H9 (cell line): ENCODE measurements at regions not wholly inside any gene's neighbourhood (a gene's known extent, or its start where the extent isn't known, plus 50 kb on each side); places are given as distances from the start of the nearest gene placed in this dataset.

Source experiments
- DNase-seq: peaks from one replicate; pipeline ENCODE4 v3.0.0-alpha.2; 2017
- H2AFZ ChIP-seq: one replicate; pipeline ENCODE4 v1.6.1; 2013; ENCODE audit warnings: mild to moderate bottlenecking, low read length, control low read depth, moderate library complexity
- H2AK5ac ChIP-seq: 2 replicates; pipeline ENCODE4 v1.6.1; 2013; ENCODE audit warnings: low read length, control low read depth, mixed read lengths; ENCODE audit not compliant: insufficient read length
- H2BK120ac ChIP-seq: one replicate; pipeline ENCODE4 v1.6.1; 2013; ENCODE audit warnings: low read depth, mild to moderate bottlenecking, low read length, control low read depth, inconsistent platforms; ENCODE audit not compliant: poor library complexity, severe bottlenecking
- H2BK12ac ChIP-seq: 2 replicates; pipeline ENCODE4 v1.6.1; 2013; ENCODE audit warnings: low read length, control low read depth, mixed read lengths, low read depth; ENCODE audit not compliant: insufficient read length
- H2BK15ac ChIP-seq: 2 replicates; pipeline ENCODE4 v1.6.1; 2013; ENCODE audit warnings: low read depth, low read length, control low read depth
- H2BK20ac ChIP-seq: one replicate; pipeline ENCODE4 v1.6.1; 2013; ENCODE audit warnings: low read depth, mild to moderate bottlenecking, low read length, control low read depth, inconsistent platforms; ENCODE audit not compliant: poor library complexity, severe bottlenecking
- H2BK5ac ChIP-seq: 2 replicates; pipeline ENCODE4 v1.6.1; 2013; ENCODE audit warnings: low read length, control low read depth, mixed read lengths; ENCODE audit not compliant: insufficient read length
- H3K14ac ChIP-seq: 2 replicates; pipeline ENCODE4 v1.6.1; 2013; ENCODE audit warnings: low read length, control low read depth; ENCODE audit not compliant: insufficient read depth
- H3K18ac ChIP-seq: 2 replicates; pipeline ENCODE4 v1.6.1; 2013; ENCODE audit warnings: low read depth, mild to moderate bottlenecking, mixed read lengths, low read length, control low read depth; ENCODE audit not compliant: insufficient read length
- H3K23ac ChIP-seq: 2 replicates; pipeline ENCODE4 v1.6.1; 2013; ENCODE audit warnings: low read length, control low read depth, mixed read lengths, low read depth; ENCODE audit not compliant: insufficient read length
- H3K23me2 ChIP-seq: 2 replicates; pipeline ENCODE4 v1.6.1; 2013; ENCODE audit warnings: low read depth, mild to moderate bottlenecking, mixed read lengths, low read length, control low read depth; ENCODE audit not compliant: insufficient read length, poor library complexity, severe bottlenecking
- H3K27ac ChIP-seq: 2 replicates; pipeline ENCODE4 v1.5.1; 2013; ENCODE audit warnings: low read length, control low read depth, mixed read lengths, low read depth; ENCODE audit not compliant: insufficient read length
- H3K27me3 ChIP-seq: 2 replicates; pipeline ENCODE4 v1.6.1; 2013; ENCODE audit warnings: low read length, control low read depth, inconsistent platforms; ENCODE audit not compliant: insufficient read depth
- H3K4ac ChIP-seq: 2 replicates; pipeline ENCODE4 v1.6.1; 2013; ENCODE audit warnings: low read depth, mild to moderate bottlenecking, control low read depth, inconsistent platforms, low read length, moderate library complexity
- H3K4me1 ChIP-seq: 2 replicates; pipeline ENCODE4 v1.6.1; 2013; ENCODE audit warnings: low read length, control low read depth, inconsistent platforms; ENCODE audit not compliant: insufficient read depth
- H3K4me2 ChIP-seq: 2 replicates; pipeline ENCODE4 v1.6.1; 2013; ENCODE audit warnings: low read length, control low read depth, mixed read lengths; ENCODE audit not compliant: insufficient read length, insufficient read depth
- H3K56ac ChIP-seq: 2 replicates; pipeline ENCODE4 v1.6.1; 2013; ENCODE audit warnings: low read depth, mild to moderate bottlenecking, mixed read lengths, low read length, control low read depth; ENCODE audit not compliant: insufficient read length
- H3K79me1 ChIP-seq: 2 replicates; pipeline ENCODE4 v1.6.1; 2013; ENCODE audit warnings: low read depth, mild to moderate bottlenecking, moderate library complexity, low read length, control low read depth, inconsistent platforms; ENCODE audit not compliant: insufficient read depth, poor library complexity, severe bottlenecking
- H3K79me2 ChIP-seq: 2 replicates; pipeline ENCODE4 v1.6.1; 2013; ENCODE audit warnings: low read length, control low read depth, inconsistent platforms; ENCODE audit not compliant: insufficient read depth
- H3K9ac ChIP-seq: 2 replicates; pipeline ENCODE4 v1.6.1; 2013; ENCODE audit warnings: low read length, control low read depth, mixed read lengths; ENCODE audit not compliant: insufficient read length; ENCODE audit errors: extremely low read depth
- H3K9me3 ChIP-seq: one replicate; pipeline ENCODE4 v1.6.1; 2013; ENCODE audit warnings: low read depth, low read length, inconsistent platforms; ENCODE audit not compliant: control insufficient read depth
- H3T11ph ChIP-seq: one replicate; pipeline ENCODE4 v1.6.1; 2013; ENCODE audit warnings: mild to moderate bottlenecking, low read length, control low read depth, inconsistent platforms
- H4K20me1 ChIP-seq: one replicate; pipeline ENCODE4 v1.6.1; 2013; ENCODE audit not compliant: control insufficient read depth, insufficient read length, insufficient read depth
- H4K5ac ChIP-seq: 2 replicates; pipeline ENCODE4 v1.6.1; 2013; ENCODE audit warnings: low read depth, mild to moderate bottlenecking, mixed read lengths, low read length, control low read depth; ENCODE audit not compliant: insufficient read length
- H4K8ac ChIP-seq: replicated peaks from 2 replicates; pipeline ENCODE4 v1.6.1; 2013; ENCODE audit warnings: low read length, control low read depth, mixed read lengths, low read depth; ENCODE audit not compliant: insufficient read length
- H4K91ac ChIP-seq: 2 replicates; pipeline ENCODE4 v1.6.1; 2013; ENCODE audit warnings: low read depth, mild to moderate bottlenecking, moderate library complexity, mixed read lengths, low read length, control low read depth; ENCODE audit not compliant: insufficient read length
- H3K27ac Mint-ChIP-seq, 3 experiments: 2 replicates in 2 of 3; 3 replicates in 1 of 3; pipeline ENCODE4 v1.8.0; 2020 to 2021; ENCODE audit warnings: mixed read lengths in 3 of 3, mild to moderate bottlenecking in 1 of 3, moderate library complexity in 1 of 3
- H3K27me3 Mint-ChIP-seq: 2 replicates; pipeline ENCODE4 v1.8.0; 2021; ENCODE audit warnings: low read depth, mild to moderate bottlenecking, moderate library complexity, mixed read lengths
- H3K36me3 Mint-ChIP-seq, 3 experiments: 2 replicates in 2 of 3; 3 replicates in 1 of 3; pipeline ENCODE4 v1.8.0; 2020 to 2021; ENCODE audit warnings: low read depth in 3 of 3, mixed read lengths in 3 of 3; ENCODE audit not compliant: insufficient read depth in 1 of 3
- H3K4me1 Mint-ChIP-seq, 2 experiments: 2 replicates each; pipeline ENCODE4 v1.8.0; 2020; ENCODE audit warnings: mixed read lengths in 2 of 2
- H3K4me3 Mint-ChIP-seq, 2 experiments: 2 replicates in 1 of 2; 3 replicates in 1 of 2; pipeline ENCODE4 v1.8.0; 2020 to 2021; ENCODE audit warnings: mild to moderate bottlenecking in 2 of 2, mixed read lengths in 2 of 2, moderate library complexity in 1 of 2
- H3K9me3 Mint-ChIP-seq, 2 experiments: 2 replicates in 1 of 2; 3 replicates in 1 of 2; pipeline ENCODE4 v1.8.0; 2020; ENCODE audit warnings: mild to moderate bottlenecking in 2 of 2, mixed read lengths in 2 of 2, moderate library complexity in 1 of 2
- CTCF ChIP-seq: fragments of 200-600 bp; sonication (generic); conservative IDR thresholded peaks from 3 replicates; pipeline ENCODE4 v1.8.0; 2021; ENCODE audit warnings: antibody characterized with exemption, mild to moderate bottlenecking
- WGBS: extraction: QIAGEN DNeasy Blood & Tissue Kit; methylation state at CpG from one replicate; pipeline ENCODE4 v1.1.7; 2013; ENCODE audit warnings: missing lambda C conversion rate, low lambda C conversion rate, mixed read lengths; ENCODE audit not compliant: insufficient read length; ENCODE audit errors: extremely low coverage; 5-methylcytosine and 5-hydroxymethylcytosine counted together

- WGBS = no CpG with 5 or more reads among the region's 4 CpGs
These were observed 58.5 kb upstream of the RAB27B start for GRCh38 chr18:54769526-54770464.

More at GRCh38 chr18:54769526-54770464, 58.5 kb upstream of the RAB27B start:
- Histone ChIP-seq H2BK12ac (no peak overlapping the region), H3K4me1 (peaks cover 3% of the 10 kb centered on the region), H2BK5ac (no peak overlapping the region), H3K27ac (no peak overlapping the region), H3K14ac (no peak overlapping the region), H4K8ac (no peak overlapping the region), H2BK20ac (no peak overlapping the region), H3K27me3 (no peaks in the 10 kb centered on the region), H3K23ac (no peak overlapping the region), H3T11ph (no peak overlapping the region), H4K20me1 (no peaks in the 10 kb centered on the region), H3K23me2 (no peaks in the 10 kb centered on the region), H3K79me1 (no peaks in the 10 kb centered on the region), H3K4me2 (no peak overlapping the region), H3K9ac (no peak overlapping the region), H3K79me2 (no peaks in the 10 kb centered on the region), H4K91ac (no peak overlapping the region), H3K4ac (no peak overlapping the region), H3K56ac (no peak overlapping the region), H2AK5ac (no peak overlapping the region), H2AFZ (no peak overlapping the region), H2BK120ac (no peak overlapping the region), H3K9me3 (no peaks in the 10 kb centered on the region), H4K5ac (no peak overlapping the region), H2BK15ac (no peak overlapping the region), H3K18ac (no peak overlapping the region)
- no peak for DNase-seq
- Mint-ChIP-seq H3K36me3 (no peaks in the 10 kb centered on the region; a peak in 1 of 7 replicates), H3K27me3 (no peaks in the 10 kb centered on the region), H3K4me1 (peaks cover 23 to 24% of the 10 kb centered on the region in 2 experiments), H3K4me3 (no peak overlapping the region), H3K27ac (no peak overlapping the region), H3K9me3 (no peaks in the 10 kb centered on the region)
- TF ChIP-seq CTCF = no peak
